ENCODE measurements at regions not wholly inside any gene's neighbourhood (a gene's known extent, or its start where the extent isn't known, plus 50 kb on each side); places are given as distances from the start of the nearest gene placed in this dataset.

GRCh38 chr16:60107437-60107836 lies 1373.3 kb upstream of the GOT2 start:
- TF ChIP-seq POLR2A (IDR thresholded peaks at IDR 0.05; ENCODE audit: low read length) (no peak), GATA1 (IDR thresholded peaks at IDR 0.05; ENCODE audit: low read depth, low read length) (no peak)
